ENCODE measurements at regions not wholly inside any gene's neighbourhood (a gene's known extent, or its start where the extent isn't known, plus 50 kb on each side); places are given as distances from the start of the nearest gene placed in this dataset.

DNA sequence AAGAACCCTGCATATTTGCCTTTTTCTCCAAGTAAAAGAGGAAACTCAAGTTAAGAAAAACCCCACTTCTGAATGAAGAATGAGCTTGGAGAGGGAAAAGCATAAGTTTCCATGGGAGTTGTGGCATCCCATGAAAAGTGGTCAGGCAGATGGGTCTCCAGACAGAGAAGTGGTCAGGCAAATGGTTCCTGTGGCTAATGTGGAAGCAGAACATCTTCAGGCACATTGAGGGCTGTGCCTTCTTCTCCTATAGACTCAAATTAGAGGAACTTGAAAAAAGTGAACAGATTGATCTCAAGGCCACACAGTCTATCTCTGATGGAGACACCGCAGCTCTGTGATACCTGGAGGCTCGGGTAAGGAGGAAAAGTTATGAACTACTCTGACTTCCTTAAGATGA is 55.7 kb upstream of the KIRREL1 start:
- 3% methylated on average over 2 of the region's 2 CpGs for WGBS (ENCODE audit: low lambda C conversion rate)
- H3K4me1 ChIP-seq (ENCODE audit: control insufficient read depth in 1 of 2, insufficient read depth in 2 of 2, low read depth in 1 of 2, low read length in 1 of 2), result no peaks in the 10 kb centered on the region
- POLR2A ChIA-PET, result no interaction called here
- no peak for TF ChIP-seq FOXM1 (IDR thresholded peaks at IDR 0.05; ENCODE audit: low read depth)
- TF ChIP-seq, protein P1, sequence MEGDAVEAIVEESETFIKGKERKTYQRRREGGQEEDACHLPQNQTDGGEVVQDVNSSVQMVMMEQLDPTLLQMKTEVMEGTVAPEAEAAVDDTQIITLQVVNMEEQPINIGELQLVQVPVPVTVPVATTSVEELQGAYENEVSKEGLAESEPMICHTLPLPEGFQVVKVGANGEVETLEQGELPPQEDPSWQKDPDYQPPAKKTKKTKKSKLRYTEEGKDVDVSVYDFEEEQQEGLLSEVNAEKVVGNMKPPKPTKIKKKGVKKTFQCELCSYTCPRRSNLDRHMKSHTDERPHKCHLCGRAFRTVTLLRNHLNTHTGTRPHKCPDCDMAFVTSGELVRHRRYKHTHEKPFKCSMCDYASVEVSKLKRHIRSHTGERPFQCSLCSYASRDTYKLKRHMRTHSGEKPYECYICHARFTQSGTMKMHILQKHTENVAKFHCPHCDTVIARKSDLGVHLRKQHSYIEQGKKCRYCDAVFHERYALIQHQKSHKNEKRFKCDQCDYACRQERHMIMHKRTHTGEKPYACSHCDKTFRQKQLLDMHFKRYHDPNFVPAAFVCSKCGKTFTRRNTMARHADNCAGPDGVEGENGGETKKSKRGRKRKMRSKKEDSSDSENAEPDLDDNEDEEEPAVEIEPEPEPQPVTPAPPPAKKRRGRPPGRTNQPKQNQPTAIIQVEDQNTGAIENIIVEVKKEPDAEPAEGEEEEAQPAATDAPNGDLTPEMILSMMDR (IDR thresholded peaks at IDR 0.05), result no peak
- TF ChIP-seq, protein P2, sequence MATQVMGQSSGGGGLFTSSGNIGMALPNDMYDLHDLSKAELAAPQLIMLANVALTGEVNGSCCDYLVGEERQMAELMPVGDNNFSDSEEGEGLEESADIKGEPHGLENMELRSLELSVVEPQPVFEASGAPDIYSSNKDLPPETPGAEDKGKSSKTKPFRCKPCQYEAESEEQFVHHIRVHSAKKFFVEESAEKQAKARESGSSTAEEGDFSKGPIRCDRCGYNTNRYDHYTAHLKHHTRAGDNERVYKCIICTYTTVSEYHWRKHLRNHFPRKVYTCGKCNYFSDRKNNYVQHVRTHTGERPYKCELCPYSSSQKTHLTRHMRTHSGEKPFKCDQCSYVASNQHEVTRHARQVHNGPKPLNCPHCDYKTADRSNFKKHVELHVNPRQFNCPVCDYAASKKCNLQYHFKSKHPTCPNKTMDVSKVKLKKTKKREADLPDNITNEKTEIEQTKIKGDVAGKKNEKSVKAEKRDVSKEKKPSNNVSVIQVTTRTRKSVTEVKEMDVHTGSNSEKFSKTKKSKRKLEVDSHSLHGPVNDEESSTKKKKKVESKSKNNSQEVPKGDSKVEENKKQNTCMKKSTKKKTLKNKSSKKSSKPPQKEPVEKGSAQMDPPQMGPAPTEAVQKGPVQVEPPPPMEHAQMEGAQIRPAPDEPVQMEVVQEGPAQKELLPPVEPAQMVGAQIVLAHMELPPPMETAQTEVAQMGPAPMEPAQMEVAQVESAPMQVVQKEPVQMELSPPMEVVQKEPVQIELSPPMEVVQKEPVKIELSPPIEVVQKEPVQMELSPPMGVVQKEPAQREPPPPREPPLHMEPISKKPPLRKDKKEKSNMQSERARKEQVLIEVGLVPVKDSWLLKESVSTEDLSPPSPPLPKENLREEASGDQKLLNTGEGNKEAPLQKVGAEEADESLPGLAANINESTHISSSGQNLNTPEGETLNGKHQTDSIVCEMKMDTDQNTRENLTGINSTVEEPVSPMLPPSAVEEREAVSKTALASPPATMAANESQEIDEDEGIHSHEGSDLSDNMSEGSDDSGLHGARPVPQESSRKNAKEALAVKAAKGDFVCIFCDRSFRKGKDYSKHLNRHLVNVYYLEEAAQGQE (IDR thresholded peaks at IDR 0.05; ENCODE audit: low read depth, low read length), result no peak
- TF ChIP-seq, protein P3, sequence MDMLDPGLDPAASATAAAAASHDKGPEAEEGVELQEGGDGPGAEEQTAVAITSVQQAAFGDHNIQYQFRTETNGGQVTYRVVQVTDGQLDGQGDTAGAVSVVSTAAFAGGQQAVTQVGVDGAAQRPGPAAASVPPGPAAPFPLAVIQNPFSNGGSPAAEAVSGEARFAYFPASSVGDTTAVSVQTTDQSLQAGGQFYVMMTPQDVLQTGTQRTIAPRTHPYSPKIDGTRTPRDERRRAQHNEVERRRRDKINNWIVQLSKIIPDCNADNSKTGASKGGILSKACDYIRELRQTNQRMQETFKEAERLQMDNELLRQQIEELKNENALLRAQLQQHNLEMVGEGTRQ (IDR thresholded peaks at IDR 0.05; ENCODE audit: borderline replicate concordance, low read depth, low read length), result no peak
- TF ChIP-seq MEF2A (IDR thresholded peaks at IDR 0.05; ENCODE audit: borderline replicate concordance, low read depth), result no peak
- TF ChIP-seq MXI1 (IDR thresholded peaks at IDR 0.05; ENCODE audit: low read depth, low read length), result no peak
- no peak for TF ChIP-seq FOSL2 (IDR thresholded peaks at IDR 0.05; ENCODE audit: borderline replicate concordance, low read depth)
- no peak for TF ChIP-seq EZH2phosphoT487 (IDR thresholded peaks at IDR 0.05; ENCODE audit: borderline replicate concordance, low read depth)
- no peak for TF ChIP-seq TEAD4 (IDR thresholded peaks at IDR 0.05; ENCODE audit: borderline replicate concordance, insufficient read depth)
- TF ChIP-seq, protein P4, sequence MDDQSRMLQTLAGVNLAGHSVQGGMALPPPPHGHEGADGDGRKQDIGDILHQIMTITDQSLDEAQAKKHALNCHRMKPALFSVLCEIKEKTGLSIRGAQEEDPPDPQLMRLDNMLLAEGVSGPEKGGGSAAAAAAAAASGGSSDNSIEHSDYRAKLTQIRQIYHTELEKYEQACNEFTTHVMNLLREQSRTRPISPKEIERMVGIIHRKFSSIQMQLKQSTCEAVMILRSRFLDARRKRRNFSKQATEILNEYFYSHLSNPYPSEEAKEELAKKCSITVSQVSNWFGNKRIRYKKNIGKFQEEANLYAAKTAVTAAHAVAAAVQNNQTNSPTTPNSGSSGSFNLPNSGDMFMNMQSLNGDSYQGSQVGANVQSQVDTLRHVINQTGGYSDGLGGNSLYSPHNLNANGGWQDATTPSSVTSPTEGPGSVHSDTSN (IDR thresholded peaks at IDR 0.05), result no peak
- no peak for TF ChIP-seq NFIC (IDR thresholded peaks at IDR 0.05; ENCODE audit: borderline replicate concordance)
- TF ChIP-seq POLR2AphosphoS5 (IDR thresholded peaks at IDR 0.05; ENCODE audit: low read depth, low read length), result no peak
- TF ChIP-seq JUND (IDR thresholded peaks at IDR 0.05), result no peak
- no peak for TF ChIP-seq GATA2 (CRISPR knock-in tag; IDR thresholded peaks at IDR 0.05)
- TF ChIP-seq, protein P5, sequence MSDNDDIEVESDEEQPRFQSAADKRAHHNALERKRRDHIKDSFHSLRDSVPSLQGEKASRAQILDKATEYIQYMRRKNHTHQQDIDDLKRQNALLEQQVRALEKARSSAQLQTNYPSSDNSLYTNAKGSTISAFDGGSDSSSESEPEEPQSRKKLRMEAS (IDR thresholded peaks at IDR 0.05; ENCODE audit: low read depth), result no peak
- no peak for TF ChIP-seq SMC3 (IDR thresholded peaks at IDR 0.05; ENCODE audit: low read depth, low read length)
- TF ChIP-seq RAD21 (IDR thresholded peaks at IDR 0.05; ENCODE audit: low read length), result no peak
- no peak for TF ChIP-seq RFX5 (IDR thresholded peaks at IDR 0.05; ENCODE audit: low read length)
- TF ChIP-seq FOXJ3 (CRISPR knock-in tag; IDR thresholded peaks at IDR 0.05), result no peak
- H3F3A ChIP-seq (replicated peaks; ENCODE audit: insufficient read depth), result no peaks in the 10 kb centered on the region
- H3K4me3 ChIP-seq (ENCODE audit: low read depth in 2 of 2, low read length in 1 of 2), result no peak overlapping the region
- peaks cover 37% of the 10 kb centered on the region; the same call in 1 of the 2 replicates for H3K27me3 ChIP-seq (ENCODE audit: insufficient read depth)
- H3K9ac ChIP-seq, result no peak overlapping the region
- no peaks in the 10 kb centered on the region for H3K79me2 ChIP-seq (ENCODE audit: insufficient read depth)
- CTCF ChIA-PET, result no interaction called here
- H3K4me2 ChIP-seq, result no peak overlapping the region
- no peaks in the 10 kb centered on the region for H3K36me3 ChIP-seq (replicated peaks in 1 of 2; ENCODE audit: control insufficient read depth in 1 of 2, insufficient read depth in 2 of 2, low read length in 1 of 2)
- no peaks in the 10 kb centered on the region for H3K9me3 ChIP-seq
- H2AFZ ChIP-seq (ENCODE audit: low read depth), result no peak overlapping the region
- no peak for DNase-seq
- H3K27ac ChIP-seq (ENCODE audit: low read depth in 2 of 2, low read length in 1 of 2), result no peak overlapping the region
- no peaks in the 10 kb centered on the region for H3K9me2 ChIP-seq
- no peaks in the 10 kb centered on the region for H4K20me1 ChIP-seq (ENCODE audit: insufficient read depth)

Measured in SK-N-SH (cell line).